ENCODE measurements at regions not wholly inside any gene's neighbourhood (a gene's known extent, or its start where the extent isn't known, plus 50 kb on each side); places are given as distances from the start of the nearest gene placed in this dataset.

- DNase-seq = no peak
Observed at GRCh38 chr2:136210822-136211221, 92.9 kb upstream of the CXCR4 start.

DNA sequence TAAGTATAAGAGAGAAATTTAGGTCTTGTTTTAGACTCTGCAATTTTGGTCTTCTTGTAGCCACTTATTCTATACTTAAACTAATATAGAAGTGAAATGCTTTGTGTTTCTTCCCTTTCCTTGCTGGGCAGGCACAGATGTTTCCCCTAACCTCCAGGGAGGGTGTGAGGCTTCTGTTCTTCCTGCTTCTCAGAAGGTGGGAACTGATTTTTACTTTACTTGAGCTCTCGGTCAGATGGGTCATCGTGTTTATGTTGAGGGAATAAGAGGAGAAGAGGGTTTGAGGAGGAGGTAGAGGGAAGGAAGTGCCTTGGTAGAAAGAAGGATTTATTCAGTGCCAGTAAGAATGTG, 92.5 kb upstream of the CXCR4 start:
- no peak for DNase-seq

GRCh38 chr2:136209561-136210454, 91.9 kb upstream of the CXCR4 start:
- DNase-seq = no peak

DNA sequence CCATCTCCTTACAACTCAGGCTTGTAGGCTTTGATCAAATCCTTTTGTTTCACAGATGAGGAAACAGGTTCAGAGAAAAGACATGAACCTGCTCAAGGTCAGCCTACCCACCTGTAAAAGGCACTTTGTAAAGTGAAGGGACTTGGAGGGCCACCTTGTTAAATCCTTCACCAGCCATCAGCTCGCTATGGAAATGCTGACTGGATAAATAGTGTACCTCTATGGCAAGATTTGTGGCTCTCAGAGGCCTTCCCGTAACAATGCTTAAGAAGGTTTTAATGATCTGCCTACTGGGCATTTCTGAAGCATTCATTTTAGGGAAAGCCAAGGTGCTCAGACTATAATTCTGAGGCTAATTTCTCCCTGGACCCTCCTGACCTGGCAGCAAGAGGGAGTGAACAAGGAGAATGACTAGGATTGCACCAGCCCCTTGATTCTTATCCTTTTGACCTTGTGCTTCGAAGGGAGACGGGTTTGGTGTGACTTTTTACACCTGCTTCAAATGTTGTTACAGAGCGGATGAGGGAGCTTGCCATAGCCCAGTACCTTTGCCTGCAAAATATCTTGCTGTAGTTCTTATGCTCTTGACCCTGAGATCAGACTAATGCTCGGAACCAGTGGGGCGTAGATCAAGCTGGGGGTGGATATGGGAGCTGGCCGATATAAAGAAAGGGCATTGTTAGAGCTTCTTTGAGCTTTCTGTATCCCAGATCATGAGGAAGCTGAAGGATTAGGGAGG, 90.9 kb upstream of the CXCR4 start:
- DNase-seq = no peak

DNA sequence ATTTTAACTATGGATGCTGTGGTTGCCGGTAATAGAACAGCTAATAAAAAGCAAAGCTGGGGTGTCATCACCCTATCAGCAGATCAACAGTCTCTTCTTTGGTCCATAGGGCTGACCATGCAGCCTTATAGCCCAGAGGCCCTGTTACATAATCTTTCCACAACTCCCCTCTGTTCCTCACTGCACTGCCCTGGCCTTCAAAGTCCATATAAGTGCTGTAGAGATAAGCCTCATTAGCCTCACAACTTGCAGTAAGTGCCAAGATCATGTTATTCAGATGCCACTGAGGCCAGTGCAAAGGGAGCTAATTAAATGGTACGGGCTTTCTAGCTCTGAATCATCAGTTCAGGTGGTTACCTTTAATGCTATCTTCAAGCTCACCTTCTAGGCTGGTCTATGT, 89.7 kb upstream of the CXCR4 start:
- no peak for DNase-seq

- DNase-seq = no peak
Observed at GRCh38 chr2:136207030-136207623, 89.2 kb upstream of the CXCR4 start.

DNA sequence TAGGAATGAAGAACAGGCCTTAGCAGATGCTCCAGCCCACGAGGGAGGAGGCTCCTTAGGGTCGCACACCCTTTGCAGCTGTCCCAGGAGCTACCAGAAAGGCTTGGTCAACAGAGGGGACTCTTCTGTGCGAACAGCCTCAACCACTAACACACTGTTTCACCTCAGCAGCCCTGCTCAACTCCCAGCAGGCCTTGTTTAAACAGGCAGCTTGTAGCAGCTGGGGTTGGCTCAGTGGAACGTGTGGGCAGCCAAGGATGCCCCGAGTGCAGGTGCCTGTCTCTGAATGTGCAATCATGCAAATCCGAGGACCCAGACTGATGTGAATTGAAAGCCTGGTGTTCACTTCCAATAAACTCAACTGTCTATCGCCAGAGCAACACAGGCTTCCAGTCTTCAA, 88.7 kb upstream of the CXCR4 start:
- no peak for DNase-seq

DNA sequence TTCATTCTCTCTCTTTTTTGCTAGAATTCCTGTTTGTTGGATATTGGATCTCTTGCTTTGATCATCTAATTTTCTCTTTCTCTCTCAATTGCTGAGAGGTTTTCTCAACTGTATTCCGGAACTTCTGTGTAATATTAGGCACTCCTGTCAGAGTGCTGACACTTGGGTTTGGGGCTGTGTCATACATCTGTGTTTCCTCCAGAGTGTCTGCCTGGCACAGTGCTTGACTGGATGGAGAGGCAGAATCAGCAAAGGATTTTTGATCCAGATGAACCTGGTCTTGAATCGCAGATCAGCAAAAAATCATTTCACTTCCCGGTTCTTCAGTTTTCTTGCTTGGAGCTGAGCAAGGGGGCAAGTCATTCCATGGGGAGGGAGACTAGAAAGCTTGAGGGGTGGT, 87.7 kb upstream of the CXCR4 start:
- DNase-seq = no peak

DNA sequence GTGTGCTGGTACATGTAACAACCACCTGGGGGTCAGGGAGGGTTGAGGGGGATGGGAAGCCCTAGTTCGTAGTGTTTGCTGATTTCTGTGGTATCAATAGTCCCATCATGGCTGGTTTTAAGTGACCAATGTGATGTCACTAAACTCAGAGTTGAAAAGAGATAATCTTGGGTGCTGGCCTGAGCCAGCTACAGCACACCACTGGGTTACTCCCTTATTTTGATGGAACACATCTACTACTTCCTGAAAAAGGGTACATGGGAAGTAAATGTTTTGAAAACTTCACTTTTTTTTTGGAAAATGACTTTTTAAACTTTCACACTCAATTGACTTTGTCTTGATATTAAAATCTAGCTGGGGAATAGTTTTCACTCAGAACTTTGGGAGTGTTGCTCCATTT, 87.0 kb upstream of the CXCR4 start:
- DNase-seq = no peak

GRCh38 chr2:136195226-136195625, 77.3 kb upstream of the CXCR4 start:
- DNase-seq = no peak

DNA sequence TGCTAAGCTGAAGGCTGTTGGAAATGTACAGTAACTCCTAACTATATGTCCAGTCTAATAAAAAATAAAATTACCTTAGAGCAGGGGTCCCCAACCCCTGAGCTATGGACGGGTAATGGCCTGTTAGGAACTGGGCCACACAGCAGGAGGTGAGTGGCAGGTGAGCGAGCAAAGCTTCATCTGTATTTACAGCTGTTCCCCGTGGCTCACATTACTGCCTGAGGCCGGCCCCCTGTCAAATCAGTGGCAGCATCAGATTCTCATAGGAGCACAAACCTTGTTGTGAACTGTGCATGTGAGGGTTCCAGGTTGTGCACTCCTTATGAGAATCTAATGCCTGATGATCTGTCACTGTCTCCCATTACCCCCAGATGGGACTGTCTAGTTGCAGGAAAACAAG, 73.1 kb upstream of the CXCR4 start:
- DNase-seq = no peak

DNA sequence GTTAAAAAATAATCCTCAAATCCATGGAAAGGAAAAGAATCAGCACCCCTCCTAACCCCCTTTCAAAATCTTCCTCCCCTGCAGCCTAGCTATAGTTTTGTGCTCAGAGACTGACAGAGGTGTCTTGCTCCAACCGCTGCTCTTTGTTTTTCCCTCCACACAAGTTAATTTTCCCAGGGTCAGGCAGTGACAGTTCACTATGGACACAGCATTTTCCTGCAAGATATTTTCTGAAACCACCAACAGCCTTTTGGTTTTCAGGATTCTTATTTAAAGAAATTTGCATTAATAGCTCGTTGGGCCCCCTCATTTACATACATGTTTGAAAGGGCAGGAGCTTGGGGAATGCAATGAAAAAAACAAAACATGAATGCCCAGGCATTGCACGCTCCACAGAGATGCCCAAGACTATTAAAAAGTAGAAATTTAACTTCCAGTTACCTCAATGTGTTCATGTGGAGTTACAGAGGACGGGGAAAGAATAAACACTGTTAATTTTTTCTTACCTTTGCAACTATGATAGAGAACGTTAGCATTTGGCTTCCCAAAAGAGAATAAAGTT, 71.4 kb upstream of the CXCR4 start:
- DNase-seq = no peak

- DNase-seq = no peak
Observed at GRCh38 chr2:136188086-136188485, 70.1 kb upstream of the CXCR4 start.

DNA sequence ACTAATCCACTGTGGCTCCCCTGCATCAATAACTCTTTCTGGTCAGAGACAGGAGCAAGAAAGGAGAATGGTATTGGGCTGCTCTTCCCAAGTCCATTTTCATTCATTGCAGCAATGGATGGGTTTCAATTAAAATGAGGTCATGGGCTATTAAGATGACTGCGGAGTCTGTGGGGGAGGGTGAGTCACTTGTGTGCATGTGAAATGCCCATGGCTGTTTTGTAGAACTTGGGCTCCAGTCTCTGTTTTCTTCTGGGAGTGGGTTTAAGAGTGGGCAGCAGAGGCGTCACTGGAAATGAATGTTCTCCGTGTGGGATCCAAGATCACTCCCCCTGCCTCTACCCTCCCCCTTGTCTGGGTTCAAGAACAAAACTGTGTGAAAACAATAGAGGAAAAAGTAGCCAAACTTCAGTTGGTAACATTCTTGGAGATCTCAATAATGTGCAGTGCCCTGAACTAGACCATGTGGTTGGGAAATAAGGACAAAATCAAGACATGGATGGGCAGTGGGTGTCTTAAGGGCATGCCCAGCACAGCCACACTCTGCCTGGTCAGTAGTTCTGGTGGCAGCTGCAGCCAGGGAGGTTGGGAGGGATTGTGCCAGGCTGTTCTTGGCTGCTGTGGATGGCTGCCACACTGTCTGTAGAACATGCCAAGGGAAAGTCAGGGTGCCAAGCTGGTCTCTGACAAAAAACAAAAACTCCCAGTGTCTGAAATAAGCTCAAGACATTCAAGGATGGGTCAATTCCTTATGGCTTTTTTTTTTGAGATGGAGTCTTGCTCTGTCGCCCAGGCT, 68.2 kb upstream of the CXCR4 start:
- no peak for DNase-seq

GRCh38 chr2:136183097-136183496, 65.1 kb upstream of the CXCR4 start:
- no peak for DNase-seq

GRCh38 chr2:136182315-136182714, 64.4 kb upstream of the CXCR4 start:
- no peak for DNase-seq

DNA sequence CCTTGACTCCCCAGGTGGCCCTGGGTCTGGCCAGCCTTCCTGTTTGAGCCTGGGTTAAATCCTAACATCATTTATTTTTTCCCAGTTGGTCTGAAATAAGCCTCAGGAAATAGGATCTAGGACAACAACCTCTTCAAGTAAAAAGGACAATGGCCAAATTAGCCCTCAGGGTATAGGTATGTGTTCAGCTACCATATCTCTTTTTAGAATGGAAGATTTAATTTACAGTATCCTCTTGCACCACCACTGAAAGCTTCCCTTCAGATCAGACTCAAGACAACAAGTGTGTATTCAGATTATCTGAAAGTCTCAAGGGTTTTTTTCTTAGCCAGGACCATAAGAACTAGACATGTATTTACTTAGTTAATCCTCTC, 61.6 kb upstream of the CXCR4 start:
- no peak for DNase-seq

DNA sequence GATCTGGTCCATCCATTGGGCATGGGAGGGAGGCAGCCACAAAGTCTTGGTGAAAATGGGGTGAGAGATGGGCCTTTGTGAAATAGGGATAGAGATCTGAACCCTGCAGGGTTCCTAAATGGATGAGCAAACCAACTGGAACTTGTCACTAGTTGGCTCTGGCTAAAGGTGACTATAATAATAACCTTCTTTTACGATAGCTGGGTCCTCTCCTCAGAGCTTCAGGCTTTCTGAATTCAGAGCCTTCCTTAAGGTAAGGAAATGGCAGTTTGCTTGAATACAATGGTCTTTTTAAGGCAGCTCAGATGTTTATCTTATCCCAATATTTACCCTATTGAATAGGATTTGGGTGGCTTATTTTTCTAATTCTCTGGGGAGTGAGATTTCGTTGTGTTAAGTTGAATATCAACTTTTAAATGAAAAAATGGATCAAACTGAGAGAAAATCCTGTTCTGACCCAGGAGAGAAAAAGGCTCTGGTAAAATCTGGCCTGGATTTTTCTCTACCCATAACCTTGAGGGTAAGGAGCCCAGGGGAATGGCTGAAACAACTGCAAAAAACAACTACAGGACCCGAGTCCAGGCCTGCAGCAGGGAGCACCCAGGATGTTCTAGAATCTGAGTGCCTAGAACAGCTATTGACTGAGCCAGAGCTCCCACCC, 61.1 kb upstream of the CXCR4 start:
- DNase-seq = no peak

DNA sequence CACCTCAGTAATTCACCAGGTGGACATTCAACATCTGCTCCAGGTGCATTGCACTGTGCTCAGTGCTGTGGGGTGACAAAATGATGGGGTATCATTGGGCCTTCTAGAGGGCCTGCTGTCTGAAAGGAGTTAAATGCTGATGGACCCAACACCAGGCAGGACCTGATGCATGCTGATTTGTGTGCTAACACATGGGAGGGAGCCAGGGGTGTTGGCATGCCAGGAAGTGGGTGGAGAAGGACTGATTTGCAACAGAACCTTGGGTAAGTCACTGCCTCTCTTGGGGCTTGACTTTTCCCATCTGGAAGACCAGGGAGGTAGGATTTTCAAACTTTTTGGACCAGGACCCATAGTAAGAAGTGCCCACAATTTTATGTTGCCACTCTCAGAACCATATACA, 57.9 kb upstream of the CXCR4 start:
- DNase-seq = no peak

- DNase-seq = no peak
Observed at GRCh38 chr2:136175466-136175865, 57.5 kb upstream of the CXCR4 start.

GRCh38 chr2:136173126-136173525, 55.2 kb upstream of the CXCR4 start:
- no peak for DNase-seq

DNA sequence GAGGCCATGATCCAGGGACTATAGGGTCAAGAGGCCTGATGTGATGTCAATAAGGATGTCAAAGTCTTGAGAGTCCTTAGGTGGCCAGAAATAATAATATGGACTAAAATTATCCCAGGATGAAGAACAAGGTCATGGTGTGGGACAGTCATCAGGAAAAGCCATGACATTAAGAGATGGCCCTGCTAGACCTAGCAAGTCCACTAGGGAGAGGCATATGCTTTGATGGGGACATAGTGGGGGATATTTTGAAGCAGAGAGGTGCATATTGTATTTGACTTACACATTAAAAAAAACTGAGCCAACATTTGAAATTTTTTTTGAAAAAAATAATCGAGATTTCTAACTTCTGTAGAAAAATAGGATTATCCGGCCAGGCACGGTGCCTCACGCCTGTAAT, 53.3 kb upstream of the CXCR4 start:
- DNase-seq = no peak
